DOHH2 (cell line): ENCODE measurements at regions not wholly inside any gene's neighbourhood (a gene's known extent, or its start where the extent isn't known, plus 50 kb on each side); places are given as distances from the start of the nearest gene placed in this dataset.

ENCODE experiments used
- CTCF ChIP-seq: fragments of 200-600 bp; sonication (generic); IDR thresholded peaks from one replicate; pipeline ENCODE4 v1.5.1; 2014; ENCODE audit warnings: antibody characterized with exemption, mild to moderate bottlenecking, low read depth, low read length; ENCODE audit not compliant: poor library complexity, severe bottlenecking
- EZH2phosphoT487 ChIP-seq: fragments of 200-600 bp; sonication (generic); IDR thresholded peaks from 2 replicates; pipeline ENCODE4 v1.6.1; 2017; ENCODE audit warnings: borderline replicate concordance, mild to moderate bottlenecking, antibody characterized with exemption, low read length, moderate library complexity, mixed read lengths

GRCh38 chr17:70857351-70857750 lies 688.0 kb downstream of the KCNJ2 start:
- TF ChIP-seq CTCF (no peak), EZH2phosphoT487 (no peak)
